HFFc6 (cell line): ENCODE measurements at regions not wholly inside any gene's neighbourhood (a gene's known extent, or its start where the extent isn't known, plus 50 kb on each side); places are given as distances from the start of the nearest gene placed in this dataset.
"Not testable (repeated sequence)": the region's sequence is repeated elsewhere in the genome, so short reads cannot be mapped to it uniquely, and the experiment has no call there.

Source experiments
- DNase-seq: peaks from one replicate; pipeline ENCODE4 v3.0.0-alpha.2; 2018
- H3K27ac Mint-ChIP-seq: 2 replicates; pipeline ENCODE4 v1.8.0; 2020; ENCODE audit warnings: mild to moderate bottlenecking, mixed read lengths
- H3K27me3 Mint-ChIP-seq: 2 replicates; pipeline ENCODE4 v1.8.0; 2021; ENCODE audit warnings: mild to moderate bottlenecking, moderate library complexity, mixed read lengths; ENCODE audit not compliant: insufficient read depth
- H3K36me3 Mint-ChIP-seq: 2 replicates; pipeline ENCODE4 v1.8.0; 2021; ENCODE audit warnings: low read depth, mixed read lengths
- H3K4me1 Mint-ChIP-seq: 2 replicates; pipeline ENCODE4 v1.8.0; 2020; ENCODE audit warnings: low read depth, mixed read lengths
- H3K4me3 Mint-ChIP-seq: 2 replicates; pipeline ENCODE4 v1.8.0; 2020; ENCODE audit warnings: mild to moderate bottlenecking, moderate library complexity, mixed read lengths
- H3K9me3 Mint-ChIP-seq: 2 replicates; pipeline ENCODE4 v1.8.0; 2020; ENCODE audit warnings: mild to moderate bottlenecking, mixed read lengths
- CTCF ChIP-seq: fragments of 200-600 bp; sonication (generic); IDR thresholded peaks from 2 replicates; pipeline ENCODE4 v1.5.0; 2021; ENCODE audit warnings: antibody characterized with exemption, mild to moderate bottlenecking

GRCh38 chr9:2526071-2526828 lies 95.3 kb upstream of the VLDLR start:
- TF ChIP-seq CTCF = no peak
- no peaks in the 10 kb centered on the region for H3K36me3 Mint-ChIP-seq
- DNase-seq = no peak
- H3K27me3 Mint-ChIP-seq = peaks cover 2% of the 10 kb centered on the region; the same call in 1 of the 2 replicates
- H3K9me3 Mint-ChIP-seq = no peaks in the 10 kb centered on the region
- no peak overlapping the region for H3K27ac Mint-ChIP-seq
- no peak overlapping the region for H3K4me3 Mint-ChIP-seq
- no peaks in the 10 kb centered on the region for H3K4me1 Mint-ChIP-seq

GRCh38 chr9:2531481-2531880 lies 90.1 kb upstream of the VLDLR start:
- Mint-ChIP-seq H3K27me3 (no peaks in the 10 kb centered on the region), H3K4me1 (no peaks in the 10 kb centered on the region), H3K27ac (no peak overlapping the region), H3K4me3 (no peak overlapping the region), H3K36me3 (no peaks in the 10 kb centered on the region), H3K9me3 (no peaks in the 10 kb centered on the region)
- TF ChIP-seq CTCF = no peak
- no peak for DNase-seq

GRCh38 chr9:2536511-2536910 lies 85.1 kb upstream of the VLDLR start:
- H3K9me3 Mint-ChIP-seq = no peaks in the 10 kb centered on the region

DNA sequence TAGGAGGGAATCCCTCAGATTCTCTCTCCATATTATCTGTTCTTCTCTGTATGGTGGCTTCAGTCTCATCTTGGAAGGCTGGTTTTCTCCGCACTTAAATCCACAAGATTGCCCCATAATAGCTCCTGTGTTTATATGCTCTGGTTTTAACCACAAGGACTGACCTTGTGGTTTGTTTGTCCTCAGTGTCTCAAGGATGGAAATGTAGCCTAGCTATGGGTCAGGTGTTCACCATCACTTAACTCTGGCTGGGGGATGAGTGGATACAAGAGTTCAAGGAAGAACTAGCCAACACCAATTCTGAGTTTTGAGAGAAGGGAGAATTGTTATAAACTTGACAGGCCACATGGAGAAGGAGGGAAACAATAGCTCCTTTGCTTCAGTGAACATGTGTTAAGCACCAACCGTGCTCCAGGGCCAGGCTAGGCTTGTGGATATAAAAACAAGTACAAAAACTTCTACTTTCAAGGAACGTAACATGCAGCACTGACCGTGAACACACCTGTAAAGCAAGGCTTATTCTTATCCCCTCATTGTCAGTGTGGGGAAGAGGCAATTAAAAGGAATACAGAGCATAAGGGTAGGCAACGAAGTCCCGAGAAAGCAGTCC lies 75.6 kb upstream of the VLDLR start:
- no peak for DNase-seq
- peaks cover 3% of the 10 kb centered on the region; the same call in 1 of the 2 replicates for H3K27me3 Mint-ChIP-seq
- no peak overlapping the region for H3K27ac Mint-ChIP-seq
- no peak for TF ChIP-seq CTCF
- H3K36me3 Mint-ChIP-seq = no peaks in the 10 kb centered on the region
- H3K4me1 Mint-ChIP-seq = no peaks in the 10 kb centered on the region
- H3K4me3 Mint-ChIP-seq = no peak overlapping the region
- no peaks in the 10 kb centered on the region for H3K9me3 Mint-ChIP-seq

More at GRCh38 chr9:2536511-2536910, 85.1 kb upstream of the VLDLR start:
- H3K4me1 Mint-ChIP-seq = no peaks in the 10 kb centered on the region
- H3K27ac Mint-ChIP-seq = no peak overlapping the region
- no peak for DNase-seq
- H3K36me3 Mint-ChIP-seq = no peaks in the 10 kb centered on the region
- TF ChIP-seq CTCF = no peak
- no peaks in the 10 kb centered on the region for H3K27me3 Mint-ChIP-seq
- no peak overlapping the region for H3K4me3 Mint-ChIP-seq

- DNase-seq, H3K27ac Mint-ChIP-seq, H3K27me3 Mint-ChIP-seq, H3K36me3 Mint-ChIP-seq, H3K9me3 Mint-ChIP-seq, H3K4me3 Mint-ChIP-seq: not testable (repeated sequence)
- peaks cover 41% of the 10 kb centered on the region for H3K4me1 Mint-ChIP-seq
Measured at GRCh38 chr9:2555899-2556600, 65.5 kb upstream of the VLDLR start.

GRCh38 chr9:2557693-2558092 lies 63.9 kb upstream of the VLDLR start:
- TF ChIP-seq CTCF = no peak
- 0 out of 2 replicates have a peak, but pooled peaks cover 4% of the 10 kb centered on the region for H3K36me3 Mint-ChIP-seq

More at GRCh38 chr9:2557693-2558092, 63.9 kb upstream of the VLDLR start:
- Mint-ChIP-seq H3K27me3 (no peaks in the 10 kb centered on the region; the same call in 1 of the 2 replicates), H3K4me1 (peaks cover 41% of the 10 kb centered on the region), H3K9me3 (no peaks in the 10 kb centered on the region), H3K4me3 (no peak overlapping the region), H3K27ac (no peak overlapping the region)
- DNase-seq = no peak
